ENCODE measurements at regions not wholly inside any gene's neighbourhood (a gene's known extent, or its start where the extent isn't known, plus 50 kb on each side); places are given as distances from the start of the nearest gene placed in this dataset.

GRCh38 chr4:137722910-137723309 lies 190.6 kb upstream of the PCDH18 start:
- no peak for TF ChIP-seq CTCF (IDR thresholded peaks at IDR 0.05)
- TF ChIP-seq POLR2A (IDR thresholded peaks at IDR 0.05) = no peak

Measured in body of pancreas (tissue), 4 donors.